ENCODE measurements at regions not wholly inside any gene's neighbourhood (a gene's known extent, or its start where the extent isn't known, plus 50 kb on each side); places are given as distances from the start of the nearest gene placed in this dataset.
A peak's percentile ranks its signal among the peaks of the same experiment; 100 is the strongest.

DNA sequence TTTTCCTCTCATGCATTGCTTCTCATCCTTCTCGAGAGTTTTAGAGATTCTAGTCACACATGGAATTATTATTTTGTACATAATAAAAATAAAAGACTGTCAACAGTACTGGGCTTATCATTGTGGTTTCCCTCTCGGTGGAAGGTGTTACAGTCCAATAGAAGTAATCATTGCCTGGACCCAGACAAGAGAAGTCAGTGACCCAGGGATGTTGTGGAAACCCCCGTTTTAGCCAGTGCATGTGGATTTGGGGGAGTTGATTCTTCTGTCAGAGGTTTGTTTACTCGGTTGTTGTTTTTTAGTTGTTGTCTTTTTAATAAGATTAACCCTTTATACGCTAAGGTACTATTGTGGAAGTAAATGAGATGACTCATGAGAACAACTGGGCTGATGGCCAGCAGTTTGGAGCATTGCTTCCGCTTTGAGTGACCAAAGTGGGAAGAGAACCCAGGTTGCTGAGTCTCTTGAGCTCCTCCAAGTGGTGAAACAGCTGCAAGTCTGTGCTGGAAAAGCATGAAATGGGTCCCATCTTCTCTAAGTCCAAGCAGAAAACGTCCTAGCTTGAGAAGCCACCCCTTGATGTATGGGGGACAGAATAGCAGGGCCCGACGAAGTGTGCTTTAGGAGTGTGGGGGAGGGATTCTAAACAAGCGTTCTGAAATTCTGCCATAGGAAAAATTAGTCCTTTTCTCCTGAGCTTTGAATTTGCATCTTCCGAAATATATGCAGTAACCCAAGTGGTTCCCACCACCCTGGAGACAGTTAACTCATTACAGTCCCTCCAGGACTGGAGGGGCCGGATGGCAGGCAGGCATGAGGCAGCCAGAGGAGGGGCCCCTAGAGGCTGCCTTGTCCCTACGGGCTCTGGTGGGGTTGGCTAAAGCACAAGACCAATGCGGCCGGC, 61.8 kb upstream of the GPR45 start:
- Histone ChIP-seq H2AFZ (ENCODE audit: low read length) (no peak overlapping the region), H3K4me3 (ENCODE audit: low read depth, low read length, poor library complexity, severe bottlenecking) (no peak overlapping the region), H3K79me2 (ENCODE audit: insufficient read depth, low read length) (no peaks in the 10 kb centered on the region), H3K27me3 (ENCODE audit: insufficient read depth, low read length) (no peaks in the 10 kb centered on the region), H3K27ac (ENCODE audit: low read depth, low read length, poor library complexity, severe bottlenecking) (no peak overlapping the region), H3K4me1 (ENCODE audit: insufficient read depth, low read length, severe bottlenecking) (no peaks in the 10 kb centered on the region), H3K9ac (ENCODE audit: low read length) (no peak overlapping the region), H3K4me2 (ENCODE audit: low read length) (no peak overlapping the region), H3K9me3 (ENCODE audit: low read length) (no peaks in the 10 kb centered on the region), H3K9me2 (ENCODE audit: low read depth, low read length) (no peaks in the 10 kb centered on the region), H3F3A (ENCODE audit: insufficient read depth, low read length) (no peaks in the 10 kb centered on the region), H3K36me3 (ENCODE audit: insufficient read depth, low read length) (no peaks in the 10 kb centered on the region), H4K20me1 (ENCODE audit: insufficient read depth, low read length) (no peaks in the 10 kb centered on the region)
- TF ChIP-seq, protein P1, sequence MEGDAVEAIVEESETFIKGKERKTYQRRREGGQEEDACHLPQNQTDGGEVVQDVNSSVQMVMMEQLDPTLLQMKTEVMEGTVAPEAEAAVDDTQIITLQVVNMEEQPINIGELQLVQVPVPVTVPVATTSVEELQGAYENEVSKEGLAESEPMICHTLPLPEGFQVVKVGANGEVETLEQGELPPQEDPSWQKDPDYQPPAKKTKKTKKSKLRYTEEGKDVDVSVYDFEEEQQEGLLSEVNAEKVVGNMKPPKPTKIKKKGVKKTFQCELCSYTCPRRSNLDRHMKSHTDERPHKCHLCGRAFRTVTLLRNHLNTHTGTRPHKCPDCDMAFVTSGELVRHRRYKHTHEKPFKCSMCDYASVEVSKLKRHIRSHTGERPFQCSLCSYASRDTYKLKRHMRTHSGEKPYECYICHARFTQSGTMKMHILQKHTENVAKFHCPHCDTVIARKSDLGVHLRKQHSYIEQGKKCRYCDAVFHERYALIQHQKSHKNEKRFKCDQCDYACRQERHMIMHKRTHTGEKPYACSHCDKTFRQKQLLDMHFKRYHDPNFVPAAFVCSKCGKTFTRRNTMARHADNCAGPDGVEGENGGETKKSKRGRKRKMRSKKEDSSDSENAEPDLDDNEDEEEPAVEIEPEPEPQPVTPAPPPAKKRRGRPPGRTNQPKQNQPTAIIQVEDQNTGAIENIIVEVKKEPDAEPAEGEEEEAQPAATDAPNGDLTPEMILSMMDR (IDR thresholded peaks at IDR 0.05; ENCODE audit: low read length), result peak; percentile 36; the same call in 1 of the 2 replicates
- no peak for TF ChIP-seq EZH2 (IDR thresholded peaks at IDR 0.05; ENCODE audit: borderline replicate concordance, low read length)

DNA sequence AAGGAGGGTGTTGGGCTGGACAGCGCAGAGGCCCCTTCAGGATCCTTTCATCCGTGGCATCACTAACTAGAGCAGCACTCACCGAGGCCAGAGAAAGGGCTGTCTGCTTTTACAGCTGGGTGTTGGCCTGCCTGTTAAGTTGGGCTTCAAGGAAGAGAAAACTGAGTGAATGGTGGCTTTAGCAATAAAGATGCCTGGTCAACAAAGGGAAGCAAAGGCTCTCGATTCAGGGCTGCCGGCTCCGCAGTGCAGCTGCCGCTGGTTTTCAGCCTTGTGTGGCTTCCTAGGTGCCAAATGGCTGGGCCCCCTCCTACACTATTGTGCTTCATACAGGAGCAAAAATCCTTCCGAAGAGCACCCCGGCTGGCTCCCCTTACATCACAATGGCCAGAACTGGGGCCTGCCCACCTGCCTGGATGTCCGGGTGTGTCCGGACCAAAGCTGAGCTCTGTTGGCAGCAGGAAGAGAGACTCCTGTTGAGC, 61.0 kb upstream of the GPR45 start:
- no peaks in the 10 kb centered on the region for H3K4me1 ChIP-seq (ENCODE audit: insufficient read depth, low read length, severe bottlenecking)
- H3K27ac ChIP-seq (ENCODE audit: low read depth, low read length, poor library complexity, severe bottlenecking), result no peak overlapping the region
- no peaks in the 10 kb centered on the region for H3K9me3 ChIP-seq (ENCODE audit: low read length)
- H2AFZ ChIP-seq (ENCODE audit: low read length), result no peak overlapping the region
- H3K79me2 ChIP-seq (ENCODE audit: insufficient read depth, low read length), result no peaks in the 10 kb centered on the region
- H3K9ac ChIP-seq (ENCODE audit: low read length), result no peak overlapping the region
- no peak for TF ChIP-seq EZH2 (IDR thresholded peaks at IDR 0.05; ENCODE audit: borderline replicate concordance, low read length)
- TF ChIP-seq, protein P1 (IDR thresholded peaks at IDR 0.05; ENCODE audit: low read length), result no peak
- no peaks in the 10 kb centered on the region for H3K9me2 ChIP-seq (ENCODE audit: low read depth, low read length)
- no peak overlapping the region for H3K4me2 ChIP-seq (ENCODE audit: low read length)
- no peaks in the 10 kb centered on the region for H3K27me3 ChIP-seq (ENCODE audit: insufficient read depth, low read length)
- no peak overlapping the region for H3K4me3 ChIP-seq (ENCODE audit: low read depth, low read length, poor library complexity, severe bottlenecking)
- no peaks in the 10 kb centered on the region for H3K36me3 ChIP-seq (ENCODE audit: insufficient read depth, low read length)
- H3F3A ChIP-seq (ENCODE audit: insufficient read depth, low read length), result no peaks in the 10 kb centered on the region
- no peaks in the 10 kb centered on the region for H4K20me1 ChIP-seq (ENCODE audit: insufficient read depth, low read length)

DNA sequence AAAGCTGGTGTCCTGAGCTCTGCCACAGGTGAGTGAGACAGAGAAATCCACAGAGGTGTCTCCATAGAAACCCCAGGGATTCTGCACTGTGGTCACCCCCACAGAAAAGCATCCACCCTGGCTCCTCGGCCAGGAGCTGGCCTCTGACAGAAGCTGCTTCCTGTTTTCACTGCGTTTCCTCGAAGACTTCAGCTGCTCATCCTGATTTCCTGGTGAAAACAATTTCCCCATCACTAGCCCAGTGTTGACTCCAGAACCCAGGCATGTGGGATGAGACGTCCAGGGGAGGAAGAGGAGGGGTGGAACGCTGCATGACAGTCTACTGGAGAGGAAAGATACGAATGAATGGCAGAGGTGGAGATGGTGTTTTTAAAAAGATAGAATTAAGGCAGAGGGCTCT, 60.3 kb upstream of the GPR45 start:
- Histone ChIP-seq H3K4me1 (ENCODE audit: insufficient read depth, low read length, severe bottlenecking) (no peaks in the 10 kb centered on the region), H3F3A (ENCODE audit: insufficient read depth, low read length) (no peaks in the 10 kb centered on the region), H3K9ac (ENCODE audit: low read length) (no peak overlapping the region), H3K27me3 (ENCODE audit: insufficient read depth, low read length) (no peaks in the 10 kb centered on the region), H2AFZ (ENCODE audit: low read length) (no peak overlapping the region), H3K4me2 (ENCODE audit: low read length) (no peak overlapping the region), H3K9me3 (ENCODE audit: low read length) (no peaks in the 10 kb centered on the region), H3K36me3 (ENCODE audit: insufficient read depth, low read length) (no peaks in the 10 kb centered on the region), H4K20me1 (ENCODE audit: insufficient read depth, low read length) (no peaks in the 10 kb centered on the region), H3K27ac (ENCODE audit: low read depth, low read length, poor library complexity, severe bottlenecking) (no peak overlapping the region), H3K9me2 (ENCODE audit: low read depth, low read length) (no peaks in the 10 kb centered on the region), H3K79me2 (ENCODE audit: insufficient read depth, low read length) (no peaks in the 10 kb centered on the region), H3K4me3 (ENCODE audit: low read depth, low read length, poor library complexity, severe bottlenecking) (no peak overlapping the region)
- no peak for TF ChIP-seq EZH2 (IDR thresholded peaks at IDR 0.05; ENCODE audit: borderline replicate concordance, low read length)
- TF ChIP-seq, protein P1 (IDR thresholded peaks at IDR 0.05; ENCODE audit: low read length), result no peak

Measured in OCI-LY1 (cell line).